ENCODE measurements at regions not wholly inside any gene's neighbourhood (a gene's known extent, or its start where the extent isn't known, plus 50 kb on each side); places are given as distances from the start of the nearest gene placed in this dataset.

DNA sequence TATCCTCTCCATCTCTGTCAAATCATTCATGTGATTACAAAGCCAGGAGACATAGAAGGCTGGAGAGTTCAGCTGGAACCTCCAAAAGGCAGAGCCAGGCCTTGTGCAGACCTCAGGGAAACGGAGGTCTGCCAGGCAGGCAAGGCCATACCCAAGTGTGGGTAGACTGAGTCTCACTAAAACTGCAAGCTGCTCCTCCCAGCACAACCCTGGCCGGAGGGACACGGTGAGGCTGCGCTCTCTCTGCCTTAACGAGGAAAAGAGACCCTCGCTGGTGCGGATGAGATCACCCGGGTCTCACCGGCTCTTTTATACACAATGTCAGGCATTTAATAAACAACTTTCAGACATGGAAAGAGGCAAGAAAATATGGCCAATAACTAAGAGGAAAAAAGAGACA, 66.1 kb upstream of the INPP5A start:
- no peak overlapping the region for H3K4me3 ChIP-seq (ENCODE audit: low read depth, low read length)
- no peak for DNase-seq (ENCODE audit: low read depth)
- no peak for TF ChIP-seq CTCF (conservative IDR thresholded peaks at IDR 0.05; ENCODE audit: low read depth, low read length)

DNA sequence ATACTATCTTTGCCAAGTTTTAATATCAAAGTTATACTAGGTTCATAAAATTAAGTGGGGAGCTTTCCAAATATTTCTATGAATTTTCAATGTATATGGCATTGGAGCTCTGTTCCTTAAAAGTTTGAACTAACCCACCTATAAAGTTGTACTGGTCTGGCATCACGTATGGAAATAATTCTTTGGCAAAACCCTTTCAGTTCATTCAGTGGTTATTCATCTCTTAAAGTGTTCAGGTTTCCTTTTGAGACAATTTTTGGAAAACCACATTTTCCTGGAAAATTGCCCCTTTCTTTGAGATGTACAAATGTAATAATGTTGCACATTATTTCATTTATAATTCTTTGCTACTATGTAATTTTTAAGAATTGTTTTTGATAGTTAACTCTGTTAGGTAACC, 62.5 kb upstream of the INPP5A start:
- no peak for TF ChIP-seq CTCF (conservative IDR thresholded peaks at IDR 0.05; ENCODE audit: low read depth, low read length)
- H3K4me3 ChIP-seq (ENCODE audit: low read depth, low read length) = no peak overlapping the region
- no peak for DNase-seq (ENCODE audit: low read depth)

DNA sequence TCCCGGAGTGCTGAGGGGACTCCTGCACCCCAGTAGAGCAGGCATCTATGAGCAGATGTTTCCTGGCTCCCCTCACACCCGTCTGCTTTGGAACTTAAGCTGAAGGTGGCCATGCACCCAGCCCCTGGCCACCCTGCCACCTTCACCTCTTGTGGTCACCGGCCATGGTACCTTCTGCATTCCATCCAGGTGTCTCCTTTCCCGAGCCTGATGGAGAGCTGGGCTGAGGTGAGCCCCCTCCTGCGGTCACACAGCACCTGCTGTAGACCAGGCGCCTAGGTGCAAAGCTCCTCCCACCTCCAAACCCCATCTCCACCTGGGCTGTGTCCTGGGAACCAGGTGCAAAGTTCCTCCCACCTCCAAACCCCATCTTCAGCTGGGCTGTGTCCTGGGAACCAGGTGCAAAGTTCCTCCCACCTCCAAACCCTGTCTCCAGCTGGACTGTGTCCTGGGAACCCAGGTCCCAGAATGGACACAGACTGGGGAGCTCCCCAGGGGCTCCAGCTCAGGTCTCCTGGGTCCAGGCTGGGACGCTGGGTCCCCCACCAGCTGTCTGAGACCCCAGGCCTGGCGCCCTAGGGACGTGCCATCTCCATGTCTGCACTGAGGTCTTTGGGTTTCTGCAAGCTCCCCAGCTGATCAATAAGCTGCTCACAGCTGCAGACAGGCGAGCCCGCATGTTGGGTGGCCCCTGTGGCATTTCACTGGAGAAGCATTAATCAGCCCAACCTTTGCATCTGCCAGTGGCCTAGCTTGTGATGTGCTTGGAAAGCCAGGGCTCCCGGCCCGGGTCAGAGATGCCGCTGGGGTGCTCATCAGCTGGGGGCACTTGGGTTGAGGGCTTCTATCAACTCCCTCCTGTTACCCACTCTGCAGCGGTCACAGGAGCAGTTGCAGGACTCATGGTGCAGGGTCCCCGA, 61.2 kb upstream of the INPP5A start:
- TF ChIP-seq CTCF (conservative IDR thresholded peaks at IDR 0.05; ENCODE audit: low read depth, low read length) = no peak
- no peak for DNase-seq (ENCODE audit: low read depth)
- H3K4me3 ChIP-seq (ENCODE audit: low read depth, low read length) = no peak overlapping the region

DNA sequence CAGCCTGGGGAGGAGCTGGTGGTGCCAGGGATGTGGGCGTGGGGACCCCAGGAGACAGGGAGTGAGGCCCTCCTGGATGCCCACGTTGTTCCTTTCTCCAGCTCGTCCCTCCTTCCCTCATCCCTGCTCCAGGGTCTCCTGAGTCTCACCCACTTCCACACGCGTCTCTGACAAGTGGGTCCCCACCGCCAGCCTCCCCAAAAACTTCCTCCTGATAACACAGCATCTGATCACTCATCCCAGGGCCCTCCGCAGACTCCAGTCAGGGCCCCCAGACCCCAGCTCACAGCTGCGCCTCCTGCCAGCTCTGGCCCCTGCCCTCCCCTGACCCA, 60.6 kb upstream of the INPP5A start:
- no peak for TF ChIP-seq CTCF (conservative IDR thresholded peaks at IDR 0.05; ENCODE audit: low read depth, low read length)
- DNase-seq (ENCODE audit: low read depth) = no peak
- no peak overlapping the region for H3K4me3 ChIP-seq (ENCODE audit: low read depth, low read length)

DNA sequence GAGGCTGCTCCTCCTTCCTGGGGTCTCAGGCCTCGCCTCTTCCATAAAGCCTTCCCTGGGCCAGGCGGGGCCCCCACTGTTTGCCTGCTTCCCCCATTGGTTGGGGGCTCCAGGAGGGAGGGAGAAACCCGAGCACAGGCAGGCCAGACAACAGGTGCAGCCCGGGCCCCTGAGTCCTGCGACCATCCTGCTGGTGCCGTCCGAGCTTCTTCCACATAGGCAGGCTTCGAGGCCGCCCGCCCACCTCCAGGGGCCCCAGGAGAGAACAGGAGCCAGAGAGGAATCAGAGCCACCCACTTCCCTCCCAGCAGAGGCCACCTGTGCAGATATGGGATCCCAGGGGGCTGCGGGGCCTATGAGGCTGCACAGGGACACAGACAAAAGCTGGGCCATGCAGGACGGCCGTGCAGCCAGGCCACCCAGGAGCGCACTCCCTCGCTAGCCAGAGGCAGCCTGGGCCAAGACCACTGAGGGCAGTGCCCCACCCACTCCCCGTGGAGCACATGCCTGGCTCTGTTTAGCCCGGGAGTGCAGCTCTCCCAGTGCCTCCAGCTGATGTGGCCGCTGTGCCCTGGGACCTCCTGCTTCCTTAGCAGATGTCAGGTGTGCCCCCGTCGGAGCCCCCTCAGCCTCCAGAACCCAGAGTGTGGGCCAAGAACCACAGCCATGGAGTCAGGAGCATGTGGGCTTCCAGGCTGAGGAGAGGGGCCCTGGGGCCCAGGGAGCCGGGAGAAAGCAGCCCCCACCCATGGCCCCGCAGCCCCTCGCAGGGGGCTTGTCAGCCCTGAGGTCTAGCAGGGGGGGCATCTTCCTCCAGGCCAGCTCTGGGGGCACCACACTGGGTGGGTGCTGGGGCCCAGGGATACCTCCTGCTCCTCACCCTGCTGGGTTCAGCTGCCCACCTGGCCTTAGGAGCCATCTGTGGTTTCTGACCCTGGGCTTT, 59.9 kb upstream of the INPP5A start:
- no peak for DNase-seq (ENCODE audit: low read depth)
- H3K4me3 ChIP-seq (ENCODE audit: low read depth, low read length) = no peak overlapping the region
- TF ChIP-seq CTCF (conservative IDR thresholded peaks at IDR 0.05; ENCODE audit: low read depth, low read length) = no peak

GRCh38 chr10:132478341-132479023, 59.1 kb upstream of the INPP5A start:
- H3K4me3 ChIP-seq (ENCODE audit: low read depth, low read length) = no peak overlapping the region
- DNase-seq (ENCODE audit: low read depth) = no peak
- TF ChIP-seq CTCF (conservative IDR thresholded peaks at IDR 0.05; ENCODE audit: low read depth, low read length) = no peak
